ENCODE measurements at regions not wholly inside any gene's neighbourhood (a gene's known extent, or its start where the extent isn't known, plus 50 kb on each side); places are given as distances from the start of the nearest gene placed in this dataset.

DNA sequence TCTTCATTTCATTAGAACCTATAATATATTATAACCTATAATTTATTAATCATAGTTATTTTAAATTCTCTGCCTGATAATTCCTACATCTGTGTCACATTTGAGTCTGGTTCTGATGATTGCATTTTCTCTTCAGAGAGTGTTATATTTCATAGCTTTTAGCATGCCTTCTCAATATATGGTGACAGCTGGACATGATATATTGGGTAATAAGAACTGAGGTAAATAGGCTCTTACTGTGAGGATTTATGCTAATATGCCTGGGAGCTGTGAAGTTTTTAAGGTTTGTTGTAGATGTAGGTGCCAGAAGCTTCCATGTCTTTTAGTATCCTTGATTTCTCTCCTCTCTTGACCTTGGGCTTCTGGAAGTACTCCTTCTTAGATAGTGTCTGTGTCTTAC lies 325.9 kb upstream of the SEMA3D start:
- CTCF ChIA-PET, result no interaction called here
- no peak overlapping the region for H3K27ac Mint-ChIP-seq
- DNase-seq (no peak), ATAC-seq (no peak)
- H3K27me3 Mint-ChIP-seq (ENCODE audit: low read depth), result no peaks in the 10 kb centered on the region
- no peak overlapping the region for H3K4me3 Mint-ChIP-seq
- no peaks in the 10 kb centered on the region for H3K4me1 Mint-ChIP-seq (ENCODE audit: low read depth)
- no peaks in the 10 kb centered on the region for H3K36me3 Mint-ChIP-seq (ENCODE audit: low read depth)
- POLR2A ChIA-PET, result no interaction called here
- no peaks in the 10 kb centered on the region for H3K9me3 Mint-ChIP-seq (ENCODE audit: insufficient read depth)

- ATAC-seq (no peak), DNase-seq (no peak)
- Mint-ChIP-seq H3K9me3 (ENCODE audit: insufficient read depth) (no peaks in the 10 kb centered on the region), H3K27me3 (ENCODE audit: low read depth) (no peaks in the 10 kb centered on the region), H3K4me1 (ENCODE audit: low read depth) (no peaks in the 10 kb centered on the region), H3K36me3 (ENCODE audit: low read depth) (no peaks in the 10 kb centered on the region), H3K4me3 (no peak overlapping the region), H3K27ac (no peak overlapping the region)
- ChIA-PET POLR2A (no interaction called here), CTCF (no interaction called here)
Measured at GRCh38 chr7:85510287-85510686, 323.4 kb upstream of the SEMA3D start.

GRCh38 chr7:85509476-85509875 lies 322.6 kb upstream of the SEMA3D start:
- no peak overlapping the region for H3K27ac Mint-ChIP-seq
- no peak for ATAC-seq
- no peaks in the 10 kb centered on the region for H3K9me3 Mint-ChIP-seq (ENCODE audit: insufficient read depth)
- POLR2A ChIA-PET, result no interaction called here
- CTCF ChIA-PET, result no interaction called here
- no peaks in the 10 kb centered on the region for H3K4me1 Mint-ChIP-seq (ENCODE audit: low read depth)
- no peaks in the 10 kb centered on the region for H3K27me3 Mint-ChIP-seq (ENCODE audit: low read depth)
- no peak overlapping the region for H3K4me3 Mint-ChIP-seq
- no peak for DNase-seq
- H3K36me3 Mint-ChIP-seq (ENCODE audit: low read depth), result no peaks in the 10 kb centered on the region

- H3K9me3 Mint-ChIP-seq (ENCODE audit: insufficient read depth), result no peaks in the 10 kb centered on the region
- ChIA-PET POLR2A (no interaction called here), CTCF (interaction anchor here (0.6 kb wide), 1 partner anchor 167 kb away, joined by 3 read pairs; no protein-coding TSS in a partner anchor)
- H3K4me3 Mint-ChIP-seq, result no peak overlapping the region
- H3K36me3 Mint-ChIP-seq (ENCODE audit: low read depth), result no peaks in the 10 kb centered on the region
- no peaks in the 10 kb centered on the region for H3K4me1 Mint-ChIP-seq (ENCODE audit: low read depth)
- ATAC-seq (no peak), DNase-seq (no peak)
- H3K27me3 Mint-ChIP-seq (ENCODE audit: low read depth), result no peaks in the 10 kb centered on the region
- no peak overlapping the region for H3K27ac Mint-ChIP-seq
Measured at GRCh38 chr7:85508642-85509410, 322.0 kb upstream of the SEMA3D start.

DNA sequence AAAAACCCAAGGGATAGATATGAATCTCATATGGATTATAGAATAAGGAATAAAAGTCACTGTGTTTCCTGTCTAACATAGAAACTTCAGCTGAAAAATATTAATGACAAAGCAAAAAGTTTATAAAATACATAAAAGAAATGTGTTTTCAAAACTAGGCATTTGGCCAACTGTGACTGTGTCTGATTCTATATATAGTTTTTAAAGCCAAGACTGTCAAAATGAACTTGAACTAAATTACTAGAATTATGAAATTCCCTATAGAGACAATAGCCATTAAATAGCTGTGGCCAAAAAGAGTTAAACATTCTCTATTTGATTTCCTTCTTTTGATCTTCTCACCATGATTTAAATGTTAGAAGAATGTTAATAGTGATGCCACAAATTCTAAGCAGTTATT lies 311.2 kb upstream of the SEMA3D start:
- no peak for ATAC-seq
- Mint-ChIP-seq H3K36me3 (ENCODE audit: low read depth) (no peaks in the 10 kb centered on the region), H3K27me3 (ENCODE audit: low read depth) (no peaks in the 10 kb centered on the region), H3K4me3 (no peak overlapping the region), H3K9me3 (ENCODE audit: insufficient read depth) (no peaks in the 10 kb centered on the region), H3K27ac (no peak overlapping the region), H3K4me1 (ENCODE audit: low read depth) (no peaks in the 10 kb centered on the region)
- CTCF ChIA-PET, result no interaction called here
- no peak for DNase-seq
- POLR2A ChIA-PET, result no interaction called here

- DNase-seq, result no peak
- ATAC-seq, result no peak
- Mint-ChIP-seq H3K9me3 (ENCODE audit: insufficient read depth) (no peaks in the 10 kb centered on the region), H3K4me1 (ENCODE audit: low read depth) (no peaks in the 10 kb centered on the region), H3K36me3 (ENCODE audit: low read depth) (no peaks in the 10 kb centered on the region), H3K27me3 (ENCODE audit: low read depth) (no peaks in the 10 kb centered on the region), H3K27ac (no peak overlapping the region), H3K4me3 (no peak overlapping the region)
- ChIA-PET CTCF (no interaction called here), POLR2A (no interaction called here)
Measured at GRCh38 chr7:85489498-85489897, 302.6 kb upstream of the SEMA3D start.

DNA sequence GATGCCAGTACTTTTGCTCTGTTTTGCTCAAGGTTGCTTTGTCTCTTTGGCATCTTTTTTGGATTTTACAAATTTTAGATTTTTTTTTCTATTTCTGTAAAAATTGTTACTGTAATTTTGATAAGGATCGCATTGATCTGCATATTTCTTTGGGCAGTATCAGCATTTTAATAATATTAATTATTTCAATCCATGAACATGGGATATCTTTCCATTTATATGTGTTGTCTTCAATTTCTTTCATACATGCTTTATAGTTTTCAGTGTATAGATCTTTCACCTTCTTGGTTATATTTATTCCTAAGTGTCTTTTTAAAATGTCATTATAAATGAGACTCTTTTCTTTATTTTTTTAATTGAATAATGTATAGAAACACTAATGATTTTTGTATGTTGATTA lies 301.6 kb upstream of the SEMA3D start:
- Mint-ChIP-seq H3K9me3 (ENCODE audit: insufficient read depth) (no peaks in the 10 kb centered on the region), H3K36me3 (ENCODE audit: low read depth) (no peaks in the 10 kb centered on the region), H3K4me1 (ENCODE audit: low read depth) (no peaks in the 10 kb centered on the region), H3K27me3 (ENCODE audit: low read depth) (no peaks in the 10 kb centered on the region), H3K27ac (no peak overlapping the region), H3K4me3 (no peak overlapping the region)
- DNase-seq, result no peak
- ATAC-seq, result no peak
- ChIA-PET CTCF (no interaction called here), POLR2A (no interaction called here)

- Mint-ChIP-seq H3K4me1 (ENCODE audit: low read depth) (no peaks in the 10 kb centered on the region), H3K4me3 (no peak overlapping the region), H3K9me3 (ENCODE audit: insufficient read depth) (no peaks in the 10 kb centered on the region), H3K27ac (no peak overlapping the region), H3K36me3 (ENCODE audit: low read depth) (no peaks in the 10 kb centered on the region), H3K27me3 (ENCODE audit: low read depth) (no peaks in the 10 kb centered on the region)
- no peak for ATAC-seq
- no peak for DNase-seq
- POLR2A ChIA-PET, result no interaction called here
- CTCF ChIA-PET, result no interaction called here
Measured at GRCh38 chr7:85483177-85483576, 296.3 kb upstream of the SEMA3D start.

DNA sequence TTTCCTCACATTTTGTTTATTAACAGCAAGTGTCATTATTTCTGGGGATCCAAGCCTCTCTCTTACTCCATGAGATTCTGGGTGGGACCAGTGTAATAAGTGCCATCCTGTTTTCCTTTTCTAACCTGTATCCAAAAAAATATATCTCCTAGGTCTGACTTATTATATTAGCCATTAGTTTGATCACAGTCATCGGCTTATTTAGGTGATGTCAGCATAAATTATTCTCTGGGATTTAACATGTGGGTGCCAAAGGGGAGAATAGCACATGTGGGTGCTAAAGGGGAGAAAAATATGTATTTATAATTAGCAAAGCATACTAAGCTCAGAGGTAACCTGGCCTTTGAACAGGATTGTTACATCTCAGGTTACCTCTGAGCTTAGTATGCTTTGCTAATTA lies 293.8 kb upstream of the SEMA3D start:
- ChIA-PET CTCF (no interaction called here), POLR2A (no interaction called here)
- H3K4me3 Mint-ChIP-seq, result no peak overlapping the region
- H3K27ac Mint-ChIP-seq, result no peak overlapping the region
- DNase-seq (no peak), ATAC-seq (no peak)
- no peaks in the 10 kb centered on the region for H3K36me3 Mint-ChIP-seq (ENCODE audit: low read depth)
- no peaks in the 10 kb centered on the region for H3K9me3 Mint-ChIP-seq (ENCODE audit: insufficient read depth)
- H3K4me1 Mint-ChIP-seq (ENCODE audit: low read depth), result no peaks in the 10 kb centered on the region
- H3K27me3 Mint-ChIP-seq (ENCODE audit: low read depth), result no peaks in the 10 kb centered on the region

DNA sequence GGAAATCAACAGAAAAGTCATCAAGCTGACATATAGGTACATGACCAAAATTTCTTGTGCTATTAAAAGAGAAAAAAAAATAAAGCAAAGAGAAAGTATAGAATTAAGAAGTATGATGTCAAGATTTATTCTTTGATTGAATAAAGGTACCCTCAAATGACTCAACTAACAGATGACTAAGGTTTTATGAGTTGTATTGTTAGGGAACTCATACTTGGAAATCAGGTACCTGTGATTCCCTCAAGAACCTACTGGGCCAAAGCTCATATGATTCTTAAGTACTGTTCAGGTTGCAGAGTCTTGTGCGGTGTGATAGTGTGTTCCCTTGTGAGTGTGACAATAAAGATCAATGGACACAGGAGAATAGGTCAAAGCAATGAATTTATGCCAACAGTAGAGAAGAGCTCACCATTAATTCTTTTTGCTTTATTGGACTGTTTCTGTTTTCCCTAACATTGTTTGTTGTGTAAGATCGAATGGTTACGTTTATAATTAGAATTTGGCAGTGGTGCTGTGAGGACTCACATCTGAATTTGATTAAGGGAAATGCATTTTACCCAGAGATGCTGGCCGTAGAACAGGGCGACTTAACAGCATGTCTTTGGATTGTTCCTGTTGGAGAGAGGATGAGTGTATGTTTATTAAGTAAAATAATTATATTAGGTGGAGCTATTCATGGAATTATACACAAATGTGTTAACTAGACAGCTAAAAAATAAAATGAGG lies 293.2 kb upstream of the SEMA3D start:
- Mint-ChIP-seq H3K27me3 (ENCODE audit: low read depth) (no peaks in the 10 kb centered on the region), H3K36me3 (ENCODE audit: low read depth) (no peaks in the 10 kb centered on the region), H3K4me3 (no peak overlapping the region), H3K9me3 (ENCODE audit: insufficient read depth) (no peaks in the 10 kb centered on the region), H3K27ac (no peak overlapping the region), H3K4me1 (ENCODE audit: low read depth) (no peaks in the 10 kb centered on the region)
- ATAC-seq (no peak), DNase-seq (no peak)
- ChIA-PET CTCF (no interaction called here), POLR2A (no interaction called here)

DNA sequence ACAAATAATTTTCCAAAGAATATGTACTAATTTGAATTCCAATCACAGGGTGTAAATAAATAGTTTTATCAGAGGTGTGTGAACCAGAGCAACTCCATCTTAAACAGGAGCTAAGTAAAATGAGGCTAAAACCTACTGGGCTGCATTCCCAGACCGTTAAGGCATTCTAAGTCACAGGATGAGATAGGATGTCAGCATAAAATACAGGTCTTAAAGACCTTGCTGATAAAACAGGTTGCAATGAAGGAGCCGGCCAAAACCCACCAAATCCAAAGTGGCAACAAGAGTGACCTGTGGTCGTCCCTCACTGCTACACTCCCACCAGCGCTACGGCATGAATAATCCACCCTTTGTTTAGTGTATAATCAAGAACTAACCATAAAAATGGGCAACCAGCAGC lies 291.7 kb upstream of the SEMA3D start:
- Mint-ChIP-seq H3K4me3 (no peak overlapping the region), H3K4me1 (ENCODE audit: low read depth) (no peaks in the 10 kb centered on the region), H3K27ac (no peak overlapping the region), H3K9me3 (ENCODE audit: insufficient read depth) (no peaks in the 10 kb centered on the region), H3K27me3 (ENCODE audit: low read depth) (no peaks in the 10 kb centered on the region), H3K36me3 (ENCODE audit: low read depth) (no peaks in the 10 kb centered on the region)
- ChIA-PET POLR2A (no interaction called here), CTCF (no interaction called here)
- DNase-seq, result no peak
- no peak for ATAC-seq

DNA sequence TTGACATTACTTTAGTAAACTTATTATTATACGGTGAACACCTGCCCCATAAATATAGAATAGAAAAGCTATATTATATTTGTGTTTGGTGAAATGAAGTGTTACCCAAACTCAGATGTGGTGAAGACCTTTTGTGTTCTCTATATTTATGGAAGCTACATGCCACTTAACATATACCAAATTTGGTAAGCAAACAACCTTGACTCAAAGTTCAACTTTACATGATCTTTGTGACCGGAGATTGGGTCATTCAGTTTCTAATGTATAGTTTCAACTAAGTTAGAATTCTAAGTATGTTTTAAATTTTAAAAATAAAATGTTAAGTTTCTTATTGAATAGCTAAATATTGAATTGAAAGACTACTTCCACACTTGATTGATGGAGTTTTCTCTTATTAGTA lies 288.6 kb upstream of the SEMA3D start:
- H3K27me3 Mint-ChIP-seq (ENCODE audit: low read depth), result no peaks in the 10 kb centered on the region
- no peaks in the 10 kb centered on the region for H3K4me1 Mint-ChIP-seq (ENCODE audit: low read depth)
- ChIA-PET CTCF (no interaction called here), POLR2A (no interaction called here)
- H3K9me3 Mint-ChIP-seq (ENCODE audit: insufficient read depth), result no peaks in the 10 kb centered on the region
- no peak overlapping the region for H3K27ac Mint-ChIP-seq
- H3K36me3 Mint-ChIP-seq (ENCODE audit: low read depth), result no peaks in the 10 kb centered on the region
- DNase-seq, result no peak
- no peak overlapping the region for H3K4me3 Mint-ChIP-seq
- ATAC-seq, result no peak

GRCh38 chr7:85475071-85475470 lies 288.2 kb upstream of the SEMA3D start:
- ChIA-PET POLR2A (no interaction called here), CTCF (no interaction called here)
- no peaks in the 10 kb centered on the region for H3K4me1 Mint-ChIP-seq (ENCODE audit: low read depth)

More at GRCh38 chr7:85475071-85475470, 288.2 kb upstream of the SEMA3D start:
- H3K27ac Mint-ChIP-seq, result no peak overlapping the region
- DNase-seq, result no peak
- no peaks in the 10 kb centered on the region for H3K9me3 Mint-ChIP-seq (ENCODE audit: insufficient read depth)
- no peak overlapping the region for H3K4me3 Mint-ChIP-seq
- no peaks in the 10 kb centered on the region for H3K36me3 Mint-ChIP-seq (ENCODE audit: low read depth)
- no peak for ATAC-seq
- no peaks in the 10 kb centered on the region for H3K27me3 Mint-ChIP-seq (ENCODE audit: low read depth)

Measured in activated CD8-positive, alpha-beta T cell treated with anti-CD3 and anti-CD28 coated beads, Interleukin-2, amount 10 ng/mL, durations not matched to agents 7 days and 5 days (primary cell).